ENCODE measurements at regions not wholly inside any gene's neighbourhood (a gene's known extent, or its start where the extent isn't known, plus 50 kb on each side); places are given as distances from the start of the nearest gene placed in this dataset.

DNA sequence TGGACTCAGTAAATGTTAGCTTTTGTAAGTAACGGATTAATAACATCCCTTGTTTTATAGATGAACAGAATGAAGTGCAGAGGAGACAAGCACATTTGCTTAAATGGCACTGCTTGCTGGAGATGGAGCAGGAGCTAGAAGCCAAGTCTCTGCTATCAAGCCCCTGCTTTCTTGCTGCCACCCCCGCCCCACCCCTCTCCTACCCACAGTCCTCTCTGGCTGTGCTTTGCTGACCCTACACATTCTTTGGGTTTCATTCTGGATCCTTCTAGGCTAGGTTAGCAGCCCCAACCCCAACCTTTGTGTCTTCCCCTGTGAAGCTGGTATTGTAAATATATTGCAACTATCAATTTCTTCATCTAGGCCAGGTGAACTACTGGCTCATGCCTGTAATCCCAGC is 77.5 kb upstream of the CAPZB start:
- TF ChIP-seq, protein P1, sequence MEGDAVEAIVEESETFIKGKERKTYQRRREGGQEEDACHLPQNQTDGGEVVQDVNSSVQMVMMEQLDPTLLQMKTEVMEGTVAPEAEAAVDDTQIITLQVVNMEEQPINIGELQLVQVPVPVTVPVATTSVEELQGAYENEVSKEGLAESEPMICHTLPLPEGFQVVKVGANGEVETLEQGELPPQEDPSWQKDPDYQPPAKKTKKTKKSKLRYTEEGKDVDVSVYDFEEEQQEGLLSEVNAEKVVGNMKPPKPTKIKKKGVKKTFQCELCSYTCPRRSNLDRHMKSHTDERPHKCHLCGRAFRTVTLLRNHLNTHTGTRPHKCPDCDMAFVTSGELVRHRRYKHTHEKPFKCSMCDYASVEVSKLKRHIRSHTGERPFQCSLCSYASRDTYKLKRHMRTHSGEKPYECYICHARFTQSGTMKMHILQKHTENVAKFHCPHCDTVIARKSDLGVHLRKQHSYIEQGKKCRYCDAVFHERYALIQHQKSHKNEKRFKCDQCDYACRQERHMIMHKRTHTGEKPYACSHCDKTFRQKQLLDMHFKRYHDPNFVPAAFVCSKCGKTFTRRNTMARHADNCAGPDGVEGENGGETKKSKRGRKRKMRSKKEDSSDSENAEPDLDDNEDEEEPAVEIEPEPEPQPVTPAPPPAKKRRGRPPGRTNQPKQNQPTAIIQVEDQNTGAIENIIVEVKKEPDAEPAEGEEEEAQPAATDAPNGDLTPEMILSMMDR (IDR thresholded peaks at IDR 0.05 in 8 of 11, conservative IDR thresholded peaks at IDR 0.05 in 3 of 11) = no peak
- no peak for TF ChIP-seq POLR2AphosphoS5 (IDR thresholded peaks at IDR 0.05)
